ENCODE measurements at regions not wholly inside any gene's neighbourhood (a gene's known extent, or its start where the extent isn't known, plus 50 kb on each side); places are given as distances from the start of the nearest gene placed in this dataset.

DNA sequence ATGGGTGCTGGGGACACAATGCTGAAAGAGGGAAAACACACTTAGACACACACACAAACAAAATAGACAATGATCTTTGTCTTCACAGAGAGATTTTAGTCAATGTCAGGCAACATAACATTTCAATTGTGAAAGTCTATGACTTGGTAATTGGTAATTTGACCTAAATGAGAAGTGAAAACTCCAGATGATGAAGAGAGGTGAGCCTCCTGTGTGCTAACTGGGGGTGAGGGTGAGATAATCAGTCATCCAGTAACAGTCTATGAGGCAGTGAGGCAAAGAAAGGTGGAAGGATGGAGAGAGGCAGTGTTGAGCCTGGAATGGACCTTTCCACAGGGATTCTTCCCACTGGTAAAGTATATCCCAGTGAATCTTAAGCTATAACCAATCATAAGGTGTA lies 744.2 kb downstream of the MAFB start:
- DNase-seq (ENCODE audit: low read depth in 2 of 2, low spot score in 1 of 2), result no peak

GRCh38 chr20:39943336-39943735 lies 745.7 kb downstream of the MAFB start:
- no peak for DNase-seq (ENCODE audit: low read depth in 2 of 2, low spot score in 1 of 2)

- no peak for DNase-seq (ENCODE audit: low read depth in 2 of 2, low spot score in 1 of 2)
These were observed 747.8 kb downstream of the MAFB start for GRCh38 chr20:39941245-39941644.

GRCh38 chr20:39939241-39939865 lies 749.7 kb downstream of the MAFB start:
- DNase-seq (ENCODE audit: low read depth in 2 of 2, low spot score in 1 of 2), result no peak

GRCh38 chr20:39936401-39936800 lies 752.6 kb downstream of the MAFB start:
- no peak for DNase-seq (ENCODE audit: low read depth in 2 of 2, low spot score in 1 of 2)

- DNase-seq (ENCODE audit: low read depth in 2 of 2, low spot score in 1 of 2), result no peak
These were observed 753.1 kb downstream of the MAFB start for GRCh38 chr20:39935901-39936300.

DNA sequence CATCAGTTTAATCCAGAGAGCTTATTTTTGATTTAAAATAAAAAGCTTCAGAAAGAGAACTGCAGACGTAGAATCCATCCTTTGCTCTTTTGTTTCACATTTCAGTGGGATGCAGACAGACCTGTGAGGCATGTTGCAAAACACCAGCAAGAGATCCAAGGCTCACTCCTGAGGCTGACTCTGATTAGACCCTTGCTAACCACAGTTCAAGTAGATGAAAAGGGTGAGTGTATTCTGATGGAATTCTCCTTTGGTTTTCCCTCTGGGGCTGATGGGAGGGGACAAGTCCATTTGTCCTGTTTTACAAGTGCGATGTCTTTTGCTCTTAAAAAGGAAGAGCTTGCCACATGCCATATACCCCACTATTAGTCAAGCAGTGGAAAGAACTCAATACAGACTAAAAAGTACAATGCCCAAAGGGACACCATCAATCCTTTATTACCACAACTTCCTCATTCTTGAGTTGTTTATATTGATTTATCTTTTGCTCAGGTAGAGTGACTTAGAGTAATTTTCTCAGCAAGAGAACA lies 772.7 kb downstream of the MAFB start:
- DNase-seq (ENCODE audit: low read depth in 2 of 2, low spot score in 1 of 2), result no peak

DNA sequence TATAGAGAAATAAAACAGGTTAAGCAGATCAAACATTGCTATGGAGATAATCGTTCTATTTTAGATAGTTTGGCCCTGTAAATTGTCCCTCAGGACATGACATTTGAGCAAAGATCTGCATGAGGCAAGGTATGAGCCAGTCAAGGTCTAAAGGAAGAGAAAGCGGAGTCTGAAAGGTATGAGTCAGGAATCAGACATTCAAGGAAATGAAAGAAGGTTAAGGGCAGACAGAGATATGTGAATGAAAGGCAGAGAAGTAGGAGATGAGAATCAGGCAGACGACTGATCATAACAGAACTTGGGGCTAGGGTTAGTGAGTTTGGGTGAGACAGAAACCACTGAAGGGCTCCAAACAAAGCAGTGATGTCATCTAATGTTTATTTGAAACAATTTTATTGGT lies 775.8 kb downstream of the MAFB start:
- DNase-seq (ENCODE audit: low read depth in 2 of 2, low spot score in 1 of 2), result no peak

GRCh38 chr20:39911497-39911896 lies 777.5 kb downstream of the MAFB start:
- DNase-seq (ENCODE audit: low read depth in 2 of 2, low spot score in 1 of 2), result no peak

DNA sequence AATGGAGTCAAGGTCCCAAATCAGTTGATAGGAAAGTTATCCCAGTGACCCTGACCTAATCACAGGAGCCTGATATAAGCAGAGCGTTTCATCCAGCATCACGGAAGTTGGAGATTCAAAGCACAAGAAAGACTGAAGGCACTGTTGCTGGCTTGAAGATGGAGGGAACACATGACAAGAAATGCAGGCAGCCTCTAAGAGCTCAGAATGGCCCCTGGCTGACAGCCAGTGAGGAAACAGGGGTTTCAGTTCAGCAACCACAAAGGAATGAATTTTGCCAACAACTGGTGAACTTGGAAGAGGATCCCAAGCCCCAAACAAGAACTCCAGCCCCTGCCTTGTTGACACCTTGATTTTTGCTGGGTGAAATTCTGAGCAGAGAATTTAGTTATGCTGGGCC lies 778.5 kb downstream of the MAFB start:
- DNase-seq (ENCODE audit: low read depth in 2 of 2, low spot score in 1 of 2), result no peak

GRCh38 chr20:39909447-39909846 lies 779.6 kb downstream of the MAFB start:
- DNase-seq (ENCODE audit: low read depth in 2 of 2, low spot score in 1 of 2), result no peak

- no peak for DNase-seq (ENCODE audit: low read depth in 2 of 2, low spot score in 1 of 2)
These were observed 784.4 kb downstream of the MAFB start for GRCh38 chr20:39904476-39905112.

- DNase-seq (ENCODE audit: low read depth in 2 of 2, low spot score in 1 of 2), result no peak
These were observed 785.1 kb downstream of the MAFB start for GRCh38 chr20:39903806-39904465.

- DNase-seq (ENCODE audit: low read depth in 2 of 2, low spot score in 1 of 2), result no peak
These were observed 789.2 kb downstream of the MAFB start for GRCh38 chr20:39899881-39900280.

DNA sequence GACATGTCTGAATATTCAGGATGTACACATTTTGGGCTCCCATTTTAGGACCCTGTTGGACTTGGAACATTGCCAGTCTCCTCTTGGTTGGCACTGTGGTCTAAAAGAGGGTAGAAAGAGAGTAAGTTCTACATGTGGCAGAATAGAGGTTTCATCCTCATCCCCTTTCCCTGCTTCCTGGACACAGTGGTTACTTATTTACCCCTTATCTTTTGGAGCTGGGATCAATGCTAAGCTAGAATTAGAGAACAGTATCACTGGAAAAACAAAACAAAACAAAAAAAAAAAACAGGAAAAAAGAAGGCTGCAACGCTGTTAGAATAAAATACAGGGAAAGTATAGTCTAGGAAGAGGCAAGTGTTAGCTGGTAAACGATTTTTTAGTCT lies 790.6 kb downstream of the MAFB start:
- no peak for DNase-seq (ENCODE audit: low read depth in 2 of 2, low spot score in 1 of 2)

GRCh38 chr20:39897781-39898466 lies 791.1 kb downstream of the MAFB start:
- DNase-seq (ENCODE audit: low read depth in 2 of 2, low spot score in 1 of 2), result no peak

GRCh38 chr20:39897058-39897457 lies 792.0 kb downstream of the MAFB start:
- DNase-seq (ENCODE audit: low read depth in 2 of 2, low spot score in 1 of 2), result no peak

DNA sequence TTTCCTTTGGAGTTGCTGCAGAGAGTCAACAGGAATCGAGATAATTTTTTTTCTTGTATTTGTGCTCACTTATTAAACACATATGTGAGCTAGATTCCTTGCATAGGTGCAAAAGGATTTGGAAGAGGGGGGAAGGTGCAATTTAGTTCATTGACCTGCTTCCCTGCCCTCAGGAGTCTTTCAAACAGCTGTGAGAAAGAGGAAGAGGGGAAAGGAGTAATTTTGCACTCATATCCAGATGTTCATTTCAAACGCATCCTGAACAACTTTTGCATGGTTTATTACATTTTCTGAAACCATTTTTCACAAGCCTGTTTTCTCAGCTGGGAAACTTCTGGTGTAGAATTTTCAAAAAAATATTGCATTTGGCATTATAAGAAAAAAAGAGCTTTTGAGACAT lies 795.0 kb downstream of the MAFB start:
- no peak for DNase-seq (ENCODE audit: low read depth in 2 of 2, low spot score in 1 of 2)

DNA sequence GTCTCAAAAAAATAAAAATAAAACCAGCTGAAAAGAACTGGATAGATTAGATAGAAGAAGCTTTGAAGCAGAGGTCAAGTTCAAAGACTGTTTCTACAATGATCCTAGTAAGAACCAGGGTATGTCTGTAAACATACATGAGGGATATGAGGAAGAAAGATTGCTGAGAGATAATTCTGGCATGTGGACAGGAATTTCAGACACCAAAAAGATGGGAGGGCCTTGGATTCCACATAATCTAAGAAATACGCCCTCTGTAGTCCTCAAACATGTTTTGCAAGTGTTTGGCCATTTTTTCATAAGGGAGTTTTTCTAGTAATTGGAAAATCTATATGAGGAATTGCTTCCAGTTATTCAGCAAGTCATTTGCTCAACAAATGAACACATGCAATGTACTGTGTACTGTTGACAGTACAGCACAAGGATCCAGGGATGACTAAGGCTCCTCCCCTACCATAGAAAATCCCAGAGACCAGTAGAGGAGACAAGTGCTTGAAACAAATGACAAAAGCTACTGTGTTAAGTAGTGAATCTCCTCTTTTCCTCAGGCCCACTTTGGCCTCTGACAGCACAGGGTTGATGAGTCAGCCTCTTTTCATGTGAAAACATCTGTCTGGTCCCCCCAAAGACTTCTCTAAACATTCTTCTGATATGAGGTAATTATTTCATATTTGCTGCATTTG lies 795.9 kb downstream of the MAFB start:
- no peak for DNase-seq (ENCODE audit: low read depth in 2 of 2, low spot score in 1 of 2)

DNA sequence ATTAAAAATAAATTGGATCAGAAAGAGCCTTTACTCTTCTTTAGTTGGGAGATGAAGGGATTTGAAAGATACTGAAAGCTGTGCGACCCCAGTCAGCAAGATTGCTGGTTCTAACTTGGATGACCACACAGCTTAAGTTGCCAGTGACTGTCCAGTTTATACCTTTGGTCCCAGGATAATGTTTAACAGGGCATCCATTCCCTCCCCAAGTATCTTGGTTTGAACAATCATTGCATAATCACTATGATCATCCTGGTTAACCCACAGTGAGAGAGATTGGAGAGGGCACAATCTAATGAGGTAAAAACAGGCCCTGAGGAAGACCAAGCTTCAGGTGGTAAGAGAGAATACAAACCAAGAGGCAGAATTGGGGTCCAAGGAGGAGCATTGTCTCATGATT lies 798.3 kb downstream of the MAFB start:
- no peak for DNase-seq (ENCODE audit: low read depth in 2 of 2, low spot score in 1 of 2)

GRCh38 chr20:39888310-39888709 lies 800.7 kb downstream of the MAFB start:
- DNase-seq (ENCODE audit: low read depth in 2 of 2, low spot score in 1 of 2), result no peak

Measured in stimulated activated CD8-positive, alpha-beta memory T cell treated with anti-CD3 and anti-CD28 coated beads, Interleukin-4, amount 100 ng/mL, for 4 hours (primary cell).